HEK293T (cell line): ENCODE measurements at regions not wholly inside any gene's neighbourhood (a gene's known extent, or its start where the extent isn't known, plus 50 kb on each side); places are given as distances from the start of the nearest gene placed in this dataset.

Source experiments
- ARNT ChIP-seq: fragments of 450-650 bp; IDR thresholded peaks from 2 replicates; pipeline ENCODE4 v1.6.1; 2017; ENCODE audit warnings: mild to moderate bottlenecking
- BHLHE40 ChIP-seq: fragments of 450-650 bp; IDR thresholded peaks from 2 replicates; pipeline ENCODE4 v1.6.1; 2016; ENCODE audit warnings: mild to moderate bottlenecking, moderate library complexity, borderline replicate concordance
- ELF4 ChIP-seq: fragments of 450-650 bp; IDR thresholded peaks from 2 replicates; pipeline ENCODE4 v1.6.1; 2017; ENCODE audit warnings: antibody characterized with exemption
- FOXM1 ChIP-seq: fragments of 450-650 bp; IDR thresholded peaks from 2 replicates; pipeline ENCODE4 v1.6.1; 2017; ENCODE audit warnings: mild to moderate bottlenecking, borderline replicate concordance
- LEF1 ChIP-seq: fragments of 450-650 bp; IDR thresholded peaks from 2 replicates; pipeline ENCODE4 v1.6.1; 2017; ENCODE audit warnings: mild to moderate bottlenecking, borderline replicate concordance
- NFRKB ChIP-seq: fragments of 450-650 bp; IDR thresholded peaks from 2 replicates; pipeline ENCODE4 v1.6.1; 2016; ENCODE audit warnings: mild to moderate bottlenecking, moderate library complexity
- SP1 ChIP-seq: fragments of 450-650 bp; IDR thresholded peaks from 2 replicates; pipeline ENCODE4 v1.6.1; 2017
- SUZ12 ChIP-seq: fragments of 450-650 bp; IDR thresholded peaks from 2 replicates; pipeline ENCODE4 v1.6.1; 2016; ENCODE audit warnings: mild to moderate bottlenecking
- TARDBP ChIP-seq: fragments of 450-650 bp; IDR thresholded peaks from 2 replicates; pipeline ENCODE4 v1.6.1; 2016
- ZNF384 ChIP-seq: fragments of 450-650 bp; IDR thresholded peaks from 2 replicates; pipeline ENCODE4 v1.6.1; 2016

GRCh38 chr5:74313896-74314295 is 326.6 kb downstream of the ENC1 start:
- TF ChIP-seq NFRKB, result no peak
- no peak for TF ChIP-seq BHLHE40
- no peak for TF ChIP-seq ELF4
- no peak for TF ChIP-seq SP1
- TF ChIP-seq ZNF384, result no peak
- no peak for TF ChIP-seq SUZ12
- no peak for TF ChIP-seq ARNT
- TF ChIP-seq TARDBP, result no peak
- no peak for TF ChIP-seq FOXM1
- TF ChIP-seq LEF1, result no peak
